VCaP (cell line): ENCODE measurements at regions not wholly inside any gene's neighbourhood (a gene's known extent, or its start where the extent isn't known, plus 50 kb on each side); places are given as distances from the start of the nearest gene placed in this dataset.
"Not testable (repeated sequence)": the region's sequence is repeated elsewhere in the genome, so short reads cannot be mapped to it uniquely, and the experiment has no call there.

ENCODE experiments used
- H3K27ac ChIP-seq: fragments of 450-650 bp; 2 replicates; pipeline ENCODE4 v1.5.1; 2017
- TF ChIP-seq, protein P1 (sequence below): fragments of 450-650 bp; conservative IDR thresholded peaks from 2 replicates; pipeline ENCODE4 v1.5.1; 2017; ENCODE audit warnings: mild to moderate bottlenecking, moderate library complexity

- TF ChIP-seq, protein P1, sequence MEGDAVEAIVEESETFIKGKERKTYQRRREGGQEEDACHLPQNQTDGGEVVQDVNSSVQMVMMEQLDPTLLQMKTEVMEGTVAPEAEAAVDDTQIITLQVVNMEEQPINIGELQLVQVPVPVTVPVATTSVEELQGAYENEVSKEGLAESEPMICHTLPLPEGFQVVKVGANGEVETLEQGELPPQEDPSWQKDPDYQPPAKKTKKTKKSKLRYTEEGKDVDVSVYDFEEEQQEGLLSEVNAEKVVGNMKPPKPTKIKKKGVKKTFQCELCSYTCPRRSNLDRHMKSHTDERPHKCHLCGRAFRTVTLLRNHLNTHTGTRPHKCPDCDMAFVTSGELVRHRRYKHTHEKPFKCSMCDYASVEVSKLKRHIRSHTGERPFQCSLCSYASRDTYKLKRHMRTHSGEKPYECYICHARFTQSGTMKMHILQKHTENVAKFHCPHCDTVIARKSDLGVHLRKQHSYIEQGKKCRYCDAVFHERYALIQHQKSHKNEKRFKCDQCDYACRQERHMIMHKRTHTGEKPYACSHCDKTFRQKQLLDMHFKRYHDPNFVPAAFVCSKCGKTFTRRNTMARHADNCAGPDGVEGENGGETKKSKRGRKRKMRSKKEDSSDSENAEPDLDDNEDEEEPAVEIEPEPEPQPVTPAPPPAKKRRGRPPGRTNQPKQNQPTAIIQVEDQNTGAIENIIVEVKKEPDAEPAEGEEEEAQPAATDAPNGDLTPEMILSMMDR = no peak
- no peak overlapping the region for H3K27ac ChIP-seq
These were observed 151.4 kb upstream of the PITRM1 start for GRCh38 chr10:3323865-3324498.

GRCh38 chr10:3321123-3321522 is 148.5 kb upstream of the PITRM1 start:
- no peak overlapping the region for H3K27ac ChIP-seq
- TF ChIP-seq, protein P1 = no peak

DNA sequence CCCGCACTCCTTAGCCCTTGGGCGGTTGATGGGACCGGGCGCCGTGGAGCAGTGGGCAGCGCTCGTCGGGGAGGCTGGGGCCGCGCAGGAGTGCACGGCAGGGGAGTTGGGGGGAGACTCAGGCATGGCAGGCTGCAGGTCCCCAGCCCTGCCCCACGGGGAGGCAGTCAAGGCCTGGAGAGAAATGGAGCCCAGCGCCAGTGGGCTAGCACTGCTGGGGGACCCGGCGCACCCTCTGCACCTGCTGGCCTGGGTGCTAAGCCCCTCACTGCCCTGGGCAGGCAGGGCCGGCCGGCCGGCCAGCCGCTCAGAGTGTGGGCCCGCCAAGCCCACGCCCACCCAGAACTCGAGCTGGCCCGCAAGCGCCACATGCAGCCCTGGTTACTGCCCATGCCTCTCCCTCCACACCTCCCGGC is 147.2 kb upstream of the PITRM1 start:
- no peak overlapping the region for H3K27ac ChIP-seq

DNA sequence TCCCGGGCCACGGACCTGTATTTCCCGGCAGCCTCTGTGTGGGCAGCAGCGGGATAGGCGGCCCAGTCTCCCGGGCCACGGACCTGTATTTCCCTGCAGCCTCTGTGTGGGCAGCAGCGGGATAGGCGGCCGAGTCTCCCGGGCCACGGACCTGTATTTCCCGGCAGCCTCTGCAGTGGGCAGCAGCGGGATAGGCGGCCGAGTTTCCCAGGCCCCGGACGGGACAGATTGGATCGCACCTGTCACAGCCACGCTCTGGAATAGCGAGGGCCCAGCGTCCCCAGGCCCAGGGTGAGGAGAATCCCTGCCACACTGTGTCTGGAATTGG is 145.9 kb upstream of the PITRM1 start:
- H3K27ac ChIP-seq = not testable (repeated sequence)

More for the DNA sequence above, 147.2 kb upstream of the PITRM1 start:
- TF ChIP-seq, protein P1 = no peak

DNA sequence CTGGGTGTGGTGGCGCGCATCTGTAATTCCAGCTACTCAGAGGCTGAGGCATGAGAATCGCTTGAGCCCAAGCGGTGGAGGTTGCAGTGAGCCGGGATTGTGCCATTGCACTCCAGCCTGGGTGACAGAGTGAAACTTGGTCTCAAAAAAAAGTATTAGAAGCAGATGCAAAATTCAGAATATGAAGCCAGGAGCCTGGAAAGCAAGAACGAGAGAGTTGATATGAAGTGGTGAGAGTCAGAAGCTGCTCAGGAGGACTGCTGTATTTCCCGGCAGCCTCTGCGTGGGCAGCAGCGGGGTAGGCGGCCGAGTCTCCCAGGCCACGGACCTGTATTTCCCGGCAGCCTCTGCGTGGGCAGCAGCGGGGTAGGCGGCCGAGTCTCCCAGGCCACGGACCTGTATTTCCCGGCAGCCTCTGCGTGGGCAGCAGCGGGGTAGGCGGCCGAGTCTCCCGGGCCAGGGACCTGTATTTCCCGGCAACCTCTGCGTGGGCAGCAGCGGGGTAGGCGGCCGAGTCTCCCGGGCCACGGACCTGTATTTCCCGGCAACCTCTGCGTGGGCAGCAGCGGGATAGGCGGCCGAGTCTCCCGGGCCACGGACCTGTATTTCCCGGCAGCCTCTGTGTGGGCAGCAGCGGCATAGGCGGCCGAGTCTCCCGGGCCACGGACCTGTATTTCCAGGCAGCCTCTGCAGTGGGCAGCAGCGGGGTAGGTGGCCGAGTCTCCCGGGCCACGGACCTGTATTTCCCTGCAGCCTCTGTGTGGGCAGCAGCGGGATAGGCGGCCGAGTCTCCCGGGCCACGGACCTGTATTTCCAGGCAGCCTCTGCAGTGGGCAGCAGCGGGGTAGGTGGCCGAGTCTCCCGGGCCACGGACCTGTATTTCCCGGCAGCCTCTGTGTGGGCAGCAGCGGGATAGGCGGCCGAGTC is 145.2 kb upstream of the PITRM1 start:
- not testable (repeated sequence) for H3K27ac ChIP-seq

- H3K27ac ChIP-seq = not testable (repeated sequence)
These were observed 142.0 kb upstream of the PITRM1 start for GRCh38 chr10:3314445-3315085.

- H3K27ac ChIP-seq = not testable (repeated sequence)
These were observed 141.3 kb upstream of the PITRM1 start for GRCh38 chr10:3313784-3314444.

- TF ChIP-seq, protein P1 = no peak
- no peak overlapping the region for H3K27ac ChIP-seq
These were observed 139.9 kb upstream of the PITRM1 start for GRCh38 chr10:3312403-3312940.

- TF ChIP-seq, protein P1 = no peak
- H3K27ac ChIP-seq = no peak overlapping the region
These were observed 137.6 kb upstream of the PITRM1 start for GRCh38 chr10:3310016-3310784.
